ENCODE measurements at regions not wholly inside any gene's neighbourhood (a gene's known extent, or its start where the extent isn't known, plus 50 kb on each side); places are given as distances from the start of the nearest gene placed in this dataset.
A peak's percentile ranks its signal among the peaks of the same experiment; 100 is the strongest.

DNA sequence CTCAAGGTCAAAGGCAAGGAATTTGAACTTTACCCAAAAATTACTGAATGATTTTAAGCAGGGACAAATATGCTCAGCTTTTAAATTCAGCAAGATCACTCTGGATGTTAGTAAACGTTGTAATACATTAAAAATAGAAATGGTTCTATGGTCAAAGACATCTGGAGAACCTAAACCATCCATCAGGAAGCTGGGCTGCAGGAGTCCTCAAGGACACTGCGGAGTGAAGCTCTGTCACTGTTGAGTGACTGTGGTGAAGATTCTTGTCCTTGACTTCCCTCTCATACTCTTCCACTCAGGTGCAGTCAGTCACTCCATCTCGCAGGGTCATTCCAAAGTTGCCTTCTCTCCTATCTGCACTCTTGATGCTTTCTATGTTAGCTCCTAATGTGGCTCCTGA is 450.7 kb downstream of the FOXO1 start:
- no peak for DNase-seq (ENCODE audit: low spot score)

DNA sequence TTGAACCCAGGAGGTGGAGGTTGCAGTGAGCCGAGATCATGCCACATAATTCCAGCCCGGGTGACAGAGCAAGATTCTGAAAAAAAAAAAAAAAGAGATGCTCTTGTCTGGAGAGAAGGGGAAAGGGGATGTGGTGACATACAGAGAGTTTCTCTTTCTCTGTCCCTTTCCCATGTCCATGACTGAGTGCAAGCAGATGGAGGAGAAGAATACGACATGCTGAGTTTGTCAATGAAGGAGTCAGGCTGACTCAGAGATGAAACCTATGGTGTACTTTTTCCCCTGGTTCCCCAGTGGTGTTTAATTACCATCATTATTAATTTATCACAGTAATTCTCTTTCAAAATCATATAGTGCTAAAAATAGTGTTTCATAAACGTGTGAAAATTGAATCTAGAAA is 448.8 kb downstream of the FOXO1 start:
- no peak for DNase-seq (ENCODE audit: low spot score)

DNA sequence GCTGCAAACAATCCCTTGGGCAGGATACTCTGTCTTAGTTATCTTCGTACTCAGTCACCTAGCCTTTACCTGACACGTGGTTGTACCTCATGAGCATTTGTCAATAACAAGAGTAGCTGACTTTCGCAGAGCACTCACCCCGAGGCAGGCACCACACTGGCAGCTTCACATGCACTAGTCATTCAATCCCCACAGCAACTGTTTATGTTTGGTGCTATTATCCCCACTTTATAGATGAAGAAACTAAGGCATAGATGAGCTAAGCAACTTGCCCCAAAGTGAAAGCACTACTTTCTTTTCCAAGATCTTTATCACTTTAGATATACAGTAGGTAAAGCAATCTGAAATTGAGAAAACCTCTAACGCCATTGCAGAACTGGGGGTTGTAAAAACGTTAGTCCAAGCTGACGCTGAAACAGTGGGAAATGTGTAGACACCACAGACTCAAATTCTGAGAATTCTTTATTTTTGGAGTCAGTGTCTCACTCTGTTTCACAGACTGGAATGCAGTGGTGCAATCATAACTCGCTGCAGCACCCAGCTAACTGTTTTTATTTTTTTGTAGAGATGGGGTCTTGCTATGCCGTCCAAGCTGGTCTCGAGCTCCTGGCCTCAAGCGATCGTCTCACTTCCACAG is 446.0 kb downstream of the FOXO1 start:
- no peak for DNase-seq (ENCODE audit: low spot score)

DNA sequence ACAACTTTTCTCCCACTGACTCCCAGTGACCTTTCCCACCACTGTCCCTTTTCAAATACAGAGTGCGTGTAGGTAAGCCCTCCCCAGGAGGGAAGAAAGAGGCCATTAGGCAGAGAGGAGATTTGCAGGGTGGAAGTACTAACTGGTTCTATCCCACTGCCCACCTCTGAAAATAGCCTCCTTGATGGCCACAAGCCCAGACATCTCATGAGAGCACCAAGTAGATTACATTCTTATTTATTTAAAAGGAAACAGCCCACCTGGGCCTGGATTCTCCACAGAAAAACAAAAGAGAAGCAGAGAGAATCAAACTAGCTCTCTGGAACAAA is 445.3 kb downstream of the FOXO1 start:
- no peak for DNase-seq (ENCODE audit: low spot score)

DNA sequence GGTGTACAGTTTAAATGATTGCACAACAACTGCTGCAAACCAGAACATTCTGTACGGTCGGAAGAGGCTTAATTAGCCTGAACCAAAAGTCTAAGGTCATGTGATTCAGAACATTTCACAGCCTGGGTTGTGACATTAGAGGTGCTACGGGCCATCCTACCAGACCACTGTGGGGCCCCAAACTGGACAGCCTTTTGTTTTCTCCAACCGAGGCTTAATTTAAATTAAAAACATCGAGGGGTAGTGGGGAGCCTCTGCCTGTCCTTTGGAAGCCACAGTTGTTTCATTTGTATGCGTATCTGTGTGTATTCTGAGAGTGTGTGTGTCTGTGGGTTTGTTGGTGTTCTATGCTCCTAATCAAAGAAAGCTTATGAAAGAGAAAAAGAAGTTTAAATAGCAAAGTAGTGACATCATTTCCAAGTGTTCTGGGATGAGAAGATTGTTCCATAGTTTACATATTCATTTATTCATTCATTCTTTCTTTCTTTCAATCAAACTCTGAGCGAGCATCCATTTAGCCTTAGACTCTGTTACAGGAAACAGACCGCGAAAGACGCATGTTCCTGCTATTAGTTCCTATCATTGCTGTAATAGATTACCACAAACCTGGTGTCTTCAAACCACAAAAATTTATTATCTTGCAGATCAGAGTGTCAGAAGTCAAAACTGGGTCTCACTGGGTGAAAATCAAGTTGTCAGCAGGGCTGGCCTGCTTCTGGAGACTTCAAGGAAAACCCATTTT is 444.8 kb downstream of the FOXO1 start:
- DNase-seq (ENCODE audit: low spot score): no peak

DNA sequence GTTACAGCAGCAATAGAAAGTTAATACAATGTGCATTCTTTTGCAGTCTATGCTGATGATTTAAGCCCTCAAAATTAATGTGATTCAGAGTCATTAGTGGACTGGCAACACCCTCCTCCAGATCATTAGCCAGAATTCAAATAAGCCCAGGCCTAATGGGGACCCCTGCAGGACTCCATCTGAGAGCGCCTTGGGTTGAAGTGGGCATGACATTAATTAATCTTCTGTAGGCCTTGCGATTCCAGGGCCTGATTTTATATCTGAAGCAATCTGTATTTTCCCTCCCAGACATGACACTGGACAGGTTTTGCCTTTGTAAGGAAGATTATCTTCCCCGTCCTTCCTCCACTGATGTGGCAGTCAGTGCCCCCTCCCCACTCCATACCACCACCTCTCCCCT is 442.9 kb downstream of the FOXO1 start:
- DNase-seq (ENCODE audit: low spot score): no peak

DNA sequence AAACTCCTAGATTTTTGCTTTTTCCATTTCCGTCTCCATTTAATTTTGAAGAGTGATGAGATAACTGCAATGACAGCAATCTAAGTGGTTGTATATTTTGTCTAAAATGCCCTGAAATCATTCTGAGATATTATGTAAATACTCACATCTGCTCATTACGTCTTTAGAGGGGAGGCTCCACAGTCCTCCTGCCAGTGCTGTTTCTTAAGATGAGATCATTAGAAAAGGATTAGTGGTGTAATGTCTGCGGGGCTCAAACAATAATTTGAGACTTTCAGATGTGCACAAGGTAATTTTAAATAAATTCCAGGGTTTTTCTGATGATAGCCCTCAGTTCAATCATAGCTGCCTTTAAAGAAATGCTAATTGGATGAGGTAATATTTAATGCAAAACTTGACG is 437.9 kb downstream of the FOXO1 start:
- peak; percentile 33 for DNase-seq (ENCODE audit: low spot score)

DNA sequence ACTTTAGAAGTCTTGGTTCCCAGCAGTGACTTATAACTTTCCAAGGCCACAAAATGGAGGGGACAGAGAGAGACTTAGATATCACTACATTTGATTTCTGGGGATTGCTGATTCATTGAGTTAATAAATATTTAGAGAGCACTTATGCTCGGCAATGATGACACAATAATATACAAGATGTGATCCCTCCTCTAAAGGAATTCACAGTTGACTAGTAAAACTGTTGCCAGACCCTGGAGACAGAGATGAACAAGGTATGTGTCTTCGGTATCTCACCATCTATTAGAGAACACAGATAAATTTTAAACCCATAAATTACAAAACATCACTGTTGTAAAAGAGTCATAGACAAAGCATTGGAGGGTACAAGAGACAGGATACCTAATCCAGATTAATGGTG is 437.5 kb downstream of the FOXO1 start:
- DNase-seq (ENCODE audit: low spot score): peak; percentile 51

DNA sequence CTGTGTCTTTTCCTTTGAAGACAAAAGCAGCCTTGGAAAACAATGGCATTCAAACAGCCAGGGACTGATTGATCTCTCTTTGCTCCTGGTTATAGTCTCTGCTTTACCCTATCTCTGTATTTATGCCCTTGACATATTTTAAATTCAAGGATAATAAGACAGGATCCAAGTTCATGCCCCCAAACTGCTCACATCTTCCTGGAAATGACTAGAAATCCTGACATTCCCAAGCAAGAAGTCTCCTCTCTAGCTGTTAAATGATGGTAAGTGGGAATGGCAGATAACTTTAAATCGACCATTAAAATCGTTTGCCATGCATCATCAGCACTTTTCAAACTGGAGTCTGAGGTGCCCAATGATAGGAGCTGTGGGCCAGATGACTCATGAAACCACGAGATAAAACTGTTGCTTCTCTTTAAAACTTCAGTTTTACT is 435.6 kb downstream of the FOXO1 start:
- DNase-seq (ENCODE audit: low spot score): no peak

DNA sequence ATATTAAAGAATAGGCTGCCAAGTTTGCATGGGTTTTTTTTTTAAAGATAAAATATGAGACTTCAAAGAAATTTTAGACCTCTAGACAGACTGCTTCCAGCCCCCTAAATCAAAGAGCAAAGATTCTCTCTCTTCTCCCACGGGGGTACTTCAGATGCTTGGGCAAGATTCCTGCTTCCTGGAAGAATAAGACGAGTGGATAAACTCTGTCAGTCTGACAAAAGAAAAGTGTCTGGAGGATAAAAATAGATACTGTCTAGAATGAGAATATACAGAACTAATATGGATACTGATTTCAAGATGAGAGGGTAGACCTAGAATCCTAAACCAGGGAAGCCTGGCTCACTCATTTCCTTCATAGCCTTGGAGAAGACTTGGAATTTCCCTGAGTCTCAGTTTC is 435.1 kb downstream of the FOXO1 start:
- peak; percentile 92 for DNase-seq (ENCODE audit: low spot score)

DNA sequence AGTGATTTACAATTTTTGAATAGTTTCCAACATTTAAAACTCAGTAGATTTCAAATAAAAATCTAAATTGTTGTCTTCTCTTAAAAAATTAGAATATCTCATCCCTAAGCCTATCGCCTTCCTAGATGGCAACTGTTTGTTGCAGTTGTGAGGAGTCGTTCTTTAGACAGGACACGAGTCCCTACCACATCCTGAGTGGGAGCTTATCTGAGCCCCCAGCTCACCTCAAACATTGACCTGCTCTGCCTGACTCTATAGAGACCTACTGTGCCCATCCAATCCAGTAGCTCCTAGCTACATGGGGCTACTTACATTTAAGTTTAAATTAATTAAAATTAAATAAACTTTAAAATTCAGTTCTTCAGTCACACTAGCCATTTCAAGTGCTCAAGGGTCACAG is 434.7 kb downstream of the FOXO1 start:
- DNase-seq (ENCODE audit: low spot score): no peak

DNA sequence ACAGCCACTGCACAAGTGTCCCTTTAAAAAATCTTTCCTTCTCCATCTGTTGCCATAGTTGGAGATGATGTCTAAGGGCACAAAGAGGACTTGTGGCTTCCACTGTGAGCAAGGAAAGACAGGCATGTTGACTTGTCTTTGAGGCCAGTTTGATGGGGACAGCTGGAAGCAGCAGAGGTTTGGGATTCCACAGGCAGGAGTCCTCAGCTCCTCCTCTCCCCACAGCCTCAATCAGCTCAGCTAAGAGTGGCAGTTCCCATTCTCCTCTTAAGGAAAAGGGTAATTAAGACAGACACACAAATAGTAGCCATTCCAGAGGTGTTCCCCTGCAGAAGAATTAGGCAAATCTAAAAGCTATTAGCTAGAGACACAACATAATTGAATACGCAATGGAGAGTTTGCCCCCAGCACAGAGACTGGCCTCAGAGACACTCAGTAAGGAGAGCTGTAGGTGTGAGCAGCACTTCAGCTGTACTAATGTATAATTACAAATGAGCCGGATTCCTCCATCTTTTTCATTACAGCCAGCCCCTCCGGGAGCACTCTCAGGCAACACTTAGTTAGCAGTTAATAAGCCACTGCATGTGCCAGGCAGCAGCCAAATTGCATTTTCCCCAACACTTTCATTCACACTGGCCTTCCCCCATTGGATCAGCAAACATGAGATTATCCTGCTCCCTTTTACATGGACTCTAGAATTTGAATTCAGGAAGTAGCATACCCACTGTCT is 434.0 kb downstream of the FOXO1 start:
- DNase-seq (ENCODE audit: low spot score): no peak

DNA sequence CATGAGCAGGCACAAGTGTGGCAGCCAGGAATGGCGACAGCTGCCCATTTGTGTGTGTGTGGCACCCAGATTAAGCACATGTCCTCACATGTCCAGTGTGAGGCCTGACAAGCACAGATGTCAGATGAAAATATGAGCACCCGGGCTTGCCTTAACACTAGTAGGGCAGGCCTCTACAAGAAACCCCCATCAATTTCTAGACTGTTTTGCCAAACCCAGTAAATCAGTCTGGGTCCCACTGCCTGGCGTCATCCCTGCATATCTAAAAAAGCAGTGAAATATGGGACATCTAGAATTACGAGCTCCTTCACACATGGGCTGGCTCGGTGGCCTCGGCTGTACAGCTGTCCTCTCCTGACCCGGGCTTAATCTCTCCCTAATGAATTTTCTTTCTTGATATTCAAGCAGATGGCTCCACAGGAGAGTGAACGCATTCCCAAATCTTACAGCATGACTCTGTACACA is 432.7 kb downstream of the FOXO1 start:
- DNase-seq (ENCODE audit: low spot score): peak; percentile 68

DNA sequence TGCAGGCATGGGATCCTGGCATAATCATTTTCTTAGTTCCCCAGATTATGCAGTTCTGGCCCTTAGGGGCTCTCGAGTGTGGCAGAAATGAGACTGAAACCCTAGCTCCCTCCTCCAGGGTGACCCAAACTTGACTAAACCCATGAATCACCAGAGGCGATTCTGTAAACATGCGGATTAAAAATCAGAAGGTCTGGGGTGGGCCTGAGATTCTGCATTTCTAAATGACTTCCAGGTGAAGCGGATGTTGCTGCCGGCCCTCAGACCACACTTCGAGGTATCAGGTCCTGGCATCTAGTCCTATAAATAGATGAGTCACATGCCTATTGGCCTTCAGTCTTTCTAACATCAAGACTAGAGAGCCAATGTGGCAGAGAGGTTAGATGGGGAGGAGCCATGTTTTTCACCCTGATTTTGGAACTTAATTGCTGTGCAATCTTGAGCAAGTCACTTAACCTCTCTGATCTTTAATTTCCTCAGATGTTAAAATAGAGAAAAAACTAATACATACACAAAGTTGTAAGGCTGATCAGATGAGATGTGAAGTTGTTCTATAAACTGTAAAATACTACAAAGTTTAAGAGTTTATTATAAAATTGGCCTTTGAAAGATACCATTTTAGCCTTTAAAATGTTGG is 431.2 kb downstream of the FOXO1 start:
- no peak for DNase-seq (ENCODE audit: low spot score)

DNA sequence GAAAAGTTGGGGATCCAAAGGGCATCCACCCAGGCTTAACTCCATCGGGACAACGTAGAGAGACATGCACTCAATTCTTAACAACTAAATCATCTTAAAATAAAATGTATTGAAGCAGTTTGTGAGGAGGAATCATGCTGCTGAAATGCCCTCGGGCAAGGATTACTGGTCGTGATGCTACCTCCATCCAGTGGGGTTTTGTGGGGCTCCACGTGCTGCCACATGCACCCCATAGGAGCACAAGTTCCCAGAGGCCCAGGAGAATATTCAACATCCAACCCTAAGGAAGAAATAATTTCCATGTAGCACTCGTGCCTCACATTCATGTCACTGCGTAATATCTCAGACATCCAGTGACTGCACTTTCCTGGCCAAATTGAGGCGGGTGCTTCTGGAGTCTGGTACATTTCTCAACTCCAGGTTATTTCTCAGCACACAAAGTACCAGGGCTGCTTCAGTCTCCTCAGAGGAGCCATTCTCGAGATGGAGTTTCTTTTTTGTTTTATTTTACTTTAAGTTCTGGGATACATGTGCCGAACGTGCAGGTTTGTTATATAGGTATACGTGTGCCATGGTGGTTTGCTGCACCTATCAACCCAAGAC is 429.8 kb downstream of the FOXO1 start:
- no peak for DNase-seq (ENCODE audit: low spot score)

DNA sequence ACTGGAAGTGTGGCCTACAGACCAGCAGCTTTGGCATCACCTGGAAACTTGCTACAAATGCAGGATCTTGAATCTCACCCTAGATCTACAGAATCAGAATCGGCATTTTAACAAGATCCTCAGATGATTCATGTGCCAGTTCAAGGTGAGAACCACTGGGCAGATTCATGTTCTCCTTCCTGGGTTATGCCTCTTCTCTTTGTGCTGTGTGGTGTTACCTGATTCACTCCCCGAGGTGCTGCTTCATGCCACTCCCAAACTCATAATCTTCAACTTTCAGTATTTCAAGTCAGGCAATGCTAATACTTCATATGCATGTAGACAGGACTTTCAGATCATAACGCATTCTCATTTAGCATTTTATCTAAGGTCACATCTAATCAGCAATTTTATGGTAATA is 427.7 kb downstream of the FOXO1 start:
- DNase-seq (ENCODE audit: low spot score): no peak

DNA sequence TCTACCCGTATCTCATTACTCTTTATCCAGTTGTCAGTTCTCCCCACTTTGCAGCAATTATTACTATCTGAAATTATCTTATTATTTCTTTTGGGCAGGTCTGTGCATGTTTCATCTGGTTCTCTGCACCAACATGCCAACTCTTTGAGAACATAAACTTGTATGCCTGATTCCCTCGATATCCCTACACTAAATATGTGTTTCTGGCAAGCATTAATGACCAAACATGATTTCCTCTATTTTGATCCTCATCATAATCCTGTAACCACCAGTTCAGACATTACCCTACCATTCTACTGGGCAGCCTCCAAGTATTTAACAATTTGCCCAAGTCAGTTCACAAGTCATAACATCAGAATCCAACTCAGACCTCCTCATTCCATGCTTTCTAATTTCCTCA is 426.1 kb downstream of the FOXO1 start:
- no peak for DNase-seq (ENCODE audit: low spot score)

DNA sequence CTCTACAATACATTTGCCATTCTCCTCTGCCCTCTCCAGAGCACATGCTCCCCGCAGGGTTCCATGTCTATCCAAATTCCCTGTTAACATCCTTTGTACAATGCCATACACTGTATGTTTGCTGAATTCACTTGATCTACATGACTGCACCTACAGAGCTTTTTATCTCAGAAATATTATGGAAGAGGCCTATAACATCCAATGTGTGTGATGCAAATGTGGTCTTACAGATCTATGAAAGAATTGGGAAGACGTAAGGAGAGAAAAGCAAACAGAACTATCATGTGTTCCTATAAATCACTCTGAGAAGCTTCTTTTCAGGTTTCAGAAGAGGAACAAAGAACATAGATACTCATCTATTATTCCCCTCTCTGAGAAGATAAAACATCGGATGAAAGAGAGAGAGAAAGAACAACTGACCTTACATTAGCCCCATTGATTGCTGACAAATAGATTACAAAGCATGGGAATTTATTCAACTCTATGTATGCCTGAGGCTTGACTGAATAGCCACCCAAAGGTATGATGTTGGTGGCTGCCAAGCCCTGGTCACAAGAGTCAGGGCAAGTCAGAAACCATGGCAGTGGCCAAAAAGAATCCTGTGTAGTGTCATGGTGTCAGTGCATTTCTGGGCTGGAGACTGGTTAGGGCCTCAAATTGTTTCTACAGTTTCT is 425.2 kb downstream of the FOXO1 start:
- DNase-seq (ENCODE audit: low spot score): no peak

DNA sequence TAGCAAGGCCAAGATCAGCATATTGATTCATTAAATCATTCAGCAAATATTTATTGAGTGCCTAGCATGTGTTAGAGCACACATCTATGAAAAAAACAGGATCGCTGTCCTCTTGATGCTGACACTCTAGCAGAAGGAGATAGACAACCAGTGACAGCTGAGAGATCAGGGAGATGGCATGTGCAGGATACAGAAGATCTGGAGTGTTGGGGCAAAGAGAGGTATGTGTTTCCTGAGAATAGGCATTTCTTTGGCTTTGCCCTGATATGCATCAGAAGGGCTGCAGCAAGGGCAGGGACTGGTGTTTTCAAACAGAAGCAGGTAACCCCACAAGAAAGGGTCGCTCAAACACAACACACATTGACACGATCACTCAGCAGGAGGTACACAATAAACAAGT is 423.4 kb downstream of the FOXO1 start:
- no peak for DNase-seq (ENCODE audit: low spot score)

DNA sequence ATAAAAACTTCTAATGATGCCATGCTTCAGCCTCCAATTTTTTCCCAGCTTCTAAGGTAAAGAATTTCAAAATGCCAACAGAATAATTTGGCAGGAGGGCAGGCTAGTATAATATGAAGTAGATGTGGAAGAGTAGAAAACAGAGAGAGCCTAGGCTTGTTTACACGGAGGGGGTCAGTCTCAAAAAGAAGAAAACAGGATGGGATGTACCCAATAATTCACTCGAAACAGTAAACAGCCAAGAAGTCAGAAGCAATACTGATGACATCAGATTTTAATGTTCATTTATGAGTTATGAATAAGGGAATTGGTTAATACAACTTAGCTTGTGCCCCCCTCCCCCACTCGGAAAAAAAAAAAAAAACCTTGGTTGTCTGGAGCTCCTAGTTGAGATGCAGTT is 422.5 kb downstream of the FOXO1 start:
- no peak for DNase-seq (ENCODE audit: low spot score)

DNA sequence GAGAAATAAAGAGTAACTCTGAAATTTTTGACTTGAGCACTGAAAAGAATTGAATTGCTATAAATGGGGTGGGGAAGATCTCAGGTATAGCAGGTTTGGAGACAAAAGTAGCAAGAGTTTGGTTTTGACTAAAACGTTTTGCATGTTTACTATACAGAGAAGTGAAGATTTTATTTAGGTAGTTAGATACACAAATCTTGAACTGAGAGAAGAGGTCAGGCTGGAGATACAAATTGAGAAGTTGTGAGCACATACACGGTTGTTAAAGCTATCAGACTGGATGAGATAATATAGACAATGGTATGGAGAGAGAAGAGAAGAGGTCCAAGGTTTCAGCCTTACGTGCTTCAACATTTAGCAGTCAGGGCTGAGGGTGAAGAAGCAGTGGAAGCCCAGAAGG is 420.9 kb downstream of the FOXO1 start:
- no peak for DNase-seq (ENCODE audit: low spot score)

DNA sequence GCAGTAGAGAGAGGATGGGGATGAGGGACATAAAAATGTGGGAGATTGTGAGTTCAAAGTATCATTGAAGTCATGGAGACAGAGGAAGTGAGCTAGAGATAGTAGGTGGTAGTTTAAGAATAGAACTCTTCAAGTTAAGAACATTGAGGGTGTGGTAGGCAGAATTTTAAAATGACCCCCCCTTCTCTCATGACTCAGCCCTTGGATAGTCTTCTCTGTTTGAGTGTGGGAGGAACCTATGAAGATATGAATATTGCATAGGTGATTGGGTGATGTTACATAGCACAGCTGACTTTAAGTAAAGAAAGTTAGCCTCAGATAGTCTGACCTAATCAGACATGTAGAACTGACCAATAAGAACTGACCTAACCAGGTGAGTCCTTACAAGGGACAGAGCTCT is 418.6 kb downstream of the FOXO1 start:
- no peak for DNase-seq (ENCODE audit: low spot score)
